ENCODE measurements at regions not wholly inside any gene's neighbourhood (a gene's known extent, or its start where the extent isn't known, plus 50 kb on each side); places are given as distances from the start of the nearest gene placed in this dataset.
"Not testable (repeated sequence)": the region's sequence is repeated elsewhere in the genome, so short reads cannot be mapped to it uniquely, and the experiment has no call there.

DNA sequence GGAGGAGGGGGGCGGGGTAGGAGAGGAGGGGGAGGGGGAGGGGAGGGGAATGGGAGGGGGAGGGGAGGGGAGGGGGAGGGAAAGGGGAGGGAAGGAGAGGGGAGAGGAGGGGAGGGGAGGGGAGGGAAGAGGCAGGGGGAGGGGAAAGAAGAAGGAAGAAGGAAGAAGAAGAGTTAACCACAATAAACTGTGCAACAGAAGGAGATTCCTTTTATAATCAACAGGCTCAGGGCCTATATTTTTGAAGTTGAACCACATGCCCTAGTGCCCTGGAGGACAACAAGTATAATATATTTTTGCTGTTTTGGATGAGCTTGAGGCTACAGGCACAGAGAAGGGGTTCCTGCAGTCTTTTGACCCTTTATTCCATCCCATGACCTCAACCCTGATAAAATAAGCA is 228.2 kb upstream of the IRF2BP2 start:
- DNase-seq: no peak

DNA sequence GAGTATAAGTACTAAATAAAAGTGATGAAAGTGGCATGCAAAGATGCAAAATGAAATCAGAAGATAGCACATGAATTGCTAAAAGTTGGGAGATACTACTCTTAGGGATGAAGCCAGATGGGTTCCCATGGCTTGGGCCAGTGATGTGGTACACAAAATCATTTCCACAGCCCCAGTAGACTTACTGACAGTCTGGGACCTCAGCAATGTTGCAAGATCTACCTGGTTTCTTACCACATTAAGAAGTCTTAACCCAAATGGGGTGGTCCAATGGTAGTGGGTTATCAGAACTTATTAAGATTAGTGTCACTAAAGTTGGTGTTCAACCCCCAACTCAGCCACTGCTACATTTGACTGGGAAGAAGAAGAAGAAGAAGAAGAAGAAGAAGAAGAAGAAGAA is 227.7 kb upstream of the IRF2BP2 start:
- DNase-seq: no peak

DNA sequence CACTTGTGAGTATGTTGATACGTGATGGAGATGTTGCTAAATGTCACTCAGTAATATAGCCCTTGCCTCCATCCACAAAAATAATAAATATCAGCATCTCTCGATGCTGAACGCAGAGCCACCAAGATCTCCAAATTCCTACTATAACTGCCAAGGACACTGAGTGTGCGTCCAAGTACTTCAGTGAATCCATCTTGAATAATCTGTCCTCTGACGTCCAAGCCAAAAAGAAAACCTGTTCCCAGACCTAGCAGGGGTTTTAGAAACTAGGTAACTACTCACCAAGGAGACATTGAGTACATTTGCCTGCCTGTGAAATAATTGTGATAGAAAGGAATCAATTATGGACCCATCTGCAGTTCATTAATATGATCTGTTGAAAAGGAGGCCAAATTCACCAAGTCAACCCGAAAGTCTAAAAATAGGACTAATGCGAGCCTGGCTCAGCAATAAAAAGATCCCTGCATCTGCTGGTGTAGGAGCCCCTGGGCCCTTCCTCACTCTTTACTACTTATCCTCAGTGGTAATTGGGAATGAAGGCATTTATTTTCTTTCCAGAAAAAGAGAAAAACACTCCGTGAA is 226.9 kb upstream of the IRF2BP2 start:
- no peak for DNase-seq

DNA sequence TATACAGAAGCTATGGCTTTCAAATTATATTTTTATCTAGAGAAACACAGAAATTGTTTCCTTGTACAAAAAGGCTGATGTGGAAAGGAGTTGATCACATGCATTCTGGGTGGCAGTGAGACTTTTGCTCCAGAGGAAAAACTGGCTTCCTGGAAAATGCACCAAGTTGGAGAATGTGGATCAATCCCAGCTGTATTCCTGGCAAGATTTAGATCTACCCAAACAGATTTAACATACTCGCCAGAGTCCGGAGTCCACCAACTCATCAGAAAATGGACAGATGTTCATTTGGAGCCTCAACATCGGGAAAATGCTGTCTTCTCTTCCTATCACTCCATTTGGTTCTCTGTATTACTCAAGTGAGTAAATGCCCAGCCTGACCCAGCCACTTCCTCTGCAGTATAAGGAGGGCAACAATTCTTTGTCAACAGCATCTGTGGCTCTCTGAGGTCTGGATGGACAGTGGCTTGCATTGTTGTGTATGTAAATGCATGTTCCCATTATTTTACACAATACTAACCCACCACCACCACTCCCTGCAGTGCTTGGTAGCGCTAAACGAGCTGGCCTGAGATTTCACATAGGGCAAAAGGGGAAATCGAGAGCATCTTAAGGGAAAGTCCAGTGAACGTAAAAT is 226.2 kb upstream of the IRF2BP2 start:
- DNase-seq: no peak

DNA sequence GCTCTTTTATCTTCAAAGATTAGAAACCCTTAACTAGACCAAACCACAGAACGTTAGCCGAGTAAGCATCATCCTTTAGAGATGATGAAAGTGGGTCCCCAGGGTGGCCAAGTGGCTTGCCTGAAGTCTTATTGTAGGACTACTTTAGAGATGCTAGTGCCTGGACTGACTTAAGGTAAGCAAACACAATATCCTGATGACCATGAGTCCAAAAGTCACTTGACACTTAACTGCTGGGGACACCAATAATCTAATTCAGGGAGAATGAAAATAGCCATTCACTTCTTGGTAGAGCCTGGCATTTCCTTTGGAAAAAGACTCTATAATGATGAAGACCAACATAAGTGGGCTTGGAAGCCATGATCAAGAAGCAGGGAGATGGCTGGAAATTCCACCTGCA is 225.3 kb upstream of the IRF2BP2 start:
- no peak for DNase-seq

DNA sequence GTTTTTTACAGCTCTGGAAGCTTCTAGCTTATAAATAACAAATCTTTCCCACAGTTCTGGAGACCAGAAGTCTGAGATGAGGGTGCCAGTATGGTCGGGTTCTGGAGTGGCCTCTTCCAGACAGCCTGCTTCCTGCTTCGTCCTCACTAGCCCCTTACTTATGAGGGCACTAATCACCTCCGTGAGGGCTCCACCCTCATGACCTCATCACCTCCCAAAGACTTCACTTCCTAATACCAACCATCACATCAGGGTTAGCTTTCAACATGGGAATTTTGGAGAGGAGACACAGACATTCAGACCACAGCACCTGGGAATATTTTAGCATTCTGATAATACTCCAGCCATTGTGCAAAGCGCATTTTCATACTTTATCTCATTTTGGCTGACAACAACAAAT is 223.7 kb upstream of the IRF2BP2 start:
- no peak for DNase-seq

DNA sequence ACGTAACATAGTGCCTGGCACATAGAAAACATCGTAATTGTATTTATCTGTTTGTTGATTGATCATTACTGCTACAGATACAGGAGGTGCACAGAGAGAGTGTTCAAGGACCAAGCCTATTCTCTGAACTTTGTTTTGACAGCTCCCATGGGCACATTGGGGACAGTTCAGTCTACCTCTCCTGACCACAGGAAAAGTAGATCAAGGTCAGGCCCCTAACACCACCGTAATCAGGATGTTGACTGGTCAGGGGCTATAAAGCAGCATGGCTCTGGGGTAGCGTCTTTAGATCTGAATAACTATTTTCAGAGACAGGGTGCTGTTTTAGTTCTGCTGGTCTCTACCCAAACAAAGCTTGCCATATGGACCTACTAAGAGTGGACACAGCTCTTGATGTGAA is 223.1 kb upstream of the IRF2BP2 start:
- no peak for DNase-seq

DNA sequence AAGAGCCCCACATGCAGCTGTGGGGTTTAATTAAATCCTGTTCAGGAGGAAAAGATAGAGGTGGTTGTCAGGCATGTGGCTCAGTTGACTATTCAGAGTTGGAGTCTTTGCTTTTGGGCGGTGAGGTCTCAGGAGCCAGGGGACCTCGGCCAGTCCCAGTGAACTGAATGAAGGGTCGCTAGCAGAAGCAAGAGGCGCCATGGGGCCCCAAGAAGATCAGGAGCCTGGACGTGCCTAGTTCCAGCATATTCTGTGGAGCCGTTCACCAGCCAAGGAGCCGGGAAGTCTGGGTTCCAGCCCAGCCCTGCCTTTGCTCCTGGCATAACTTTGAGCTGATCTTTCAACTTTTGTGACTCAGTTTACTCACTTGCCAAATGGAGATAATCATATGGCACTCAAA is 217.7 kb upstream of the IRF2BP2 start:
- no peak for DNase-seq

DNA sequence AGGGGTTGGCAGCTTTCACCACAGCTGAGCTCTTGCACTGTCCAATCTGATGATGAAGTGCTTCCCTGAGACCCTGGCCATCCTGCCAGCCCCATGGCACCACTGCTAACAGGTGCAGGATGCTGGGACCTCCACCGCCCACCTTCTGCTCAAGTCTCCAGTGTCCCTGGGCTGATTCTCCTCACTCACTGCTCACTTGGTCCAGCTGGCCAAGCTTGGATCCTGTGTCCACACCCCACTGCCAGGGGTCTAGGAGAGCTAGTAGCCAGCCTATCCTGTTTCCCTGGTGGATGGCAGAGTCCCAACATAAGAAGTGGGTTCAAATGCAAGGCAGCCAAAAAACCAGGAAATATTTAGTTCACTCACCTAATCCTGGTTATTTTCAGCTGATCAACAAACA is 217.2 kb upstream of the IRF2BP2 start:
- DNase-seq: no peak

DNA sequence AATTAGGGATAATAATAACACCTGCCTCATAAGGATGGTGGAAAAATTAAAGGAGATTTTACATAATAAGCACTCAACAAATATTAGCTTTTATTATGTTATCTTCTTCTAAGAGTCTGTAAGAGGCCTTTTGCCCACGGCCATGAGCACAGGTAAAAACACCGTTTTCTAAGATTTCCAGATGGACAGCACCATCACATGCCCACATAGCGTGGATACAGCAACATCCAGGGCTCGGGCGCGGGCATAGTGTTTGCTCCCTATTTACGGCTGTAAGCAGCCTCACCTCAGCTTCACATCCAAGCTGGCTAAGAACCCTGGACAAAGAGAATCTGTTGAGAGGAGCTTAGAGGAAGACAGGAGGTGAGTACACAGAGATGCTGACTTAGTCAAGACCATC is 216.4 kb upstream of the IRF2BP2 start:
- no peak for DNase-seq

DNA sequence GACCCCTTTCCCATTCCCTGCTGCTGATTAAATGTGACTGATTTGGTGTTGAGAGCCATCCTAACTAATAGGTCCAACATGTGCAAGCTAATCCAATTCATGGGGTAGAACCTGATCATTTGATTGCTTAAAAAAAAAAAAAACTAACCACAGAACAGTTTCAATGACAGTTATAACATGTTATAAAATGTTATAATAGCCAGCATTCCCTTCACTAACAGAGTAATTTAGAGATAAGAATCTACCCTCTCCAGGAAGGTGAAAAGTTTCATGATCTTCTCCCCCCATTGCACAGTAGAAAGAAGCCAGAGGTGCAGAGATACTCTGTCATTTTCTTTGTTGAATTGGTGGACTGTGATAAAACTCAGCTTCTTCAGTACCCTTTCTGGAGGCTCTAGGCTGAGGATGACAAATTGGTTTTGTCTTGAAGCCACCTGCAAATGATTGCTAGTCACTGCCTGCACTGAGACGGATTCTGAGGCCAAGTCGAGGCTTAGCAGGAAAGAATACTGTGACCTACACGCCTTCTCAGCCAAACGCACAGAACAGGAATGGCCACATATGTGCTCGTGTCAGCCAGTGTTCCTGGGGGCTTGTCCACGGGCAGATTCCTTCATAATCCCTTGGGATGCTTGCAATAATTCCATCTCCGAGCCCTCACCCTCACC is 215.7 kb upstream of the IRF2BP2 start:
- no peak for DNase-seq

DNA sequence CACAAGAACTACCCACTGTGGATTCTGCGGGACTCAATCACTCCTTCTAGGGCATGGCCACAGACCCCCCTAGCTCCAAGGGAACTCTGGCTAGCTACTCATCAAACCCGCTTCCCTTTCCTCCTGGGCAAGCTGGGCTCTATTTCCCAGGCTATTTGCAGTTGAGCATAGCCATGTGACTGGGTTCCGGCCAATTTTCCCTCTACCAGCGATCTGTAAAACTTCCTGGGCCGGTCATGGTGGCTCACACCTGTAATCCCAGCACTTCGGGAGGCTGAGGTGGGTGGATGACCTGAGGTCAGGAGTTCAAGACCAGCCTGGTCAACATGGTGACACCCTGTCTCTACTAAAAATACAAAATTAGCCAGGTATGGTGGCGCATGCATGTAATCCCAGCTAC is 214.9 kb upstream of the IRF2BP2 start:
- DNase-seq: not testable (repeated sequence)

DNA sequence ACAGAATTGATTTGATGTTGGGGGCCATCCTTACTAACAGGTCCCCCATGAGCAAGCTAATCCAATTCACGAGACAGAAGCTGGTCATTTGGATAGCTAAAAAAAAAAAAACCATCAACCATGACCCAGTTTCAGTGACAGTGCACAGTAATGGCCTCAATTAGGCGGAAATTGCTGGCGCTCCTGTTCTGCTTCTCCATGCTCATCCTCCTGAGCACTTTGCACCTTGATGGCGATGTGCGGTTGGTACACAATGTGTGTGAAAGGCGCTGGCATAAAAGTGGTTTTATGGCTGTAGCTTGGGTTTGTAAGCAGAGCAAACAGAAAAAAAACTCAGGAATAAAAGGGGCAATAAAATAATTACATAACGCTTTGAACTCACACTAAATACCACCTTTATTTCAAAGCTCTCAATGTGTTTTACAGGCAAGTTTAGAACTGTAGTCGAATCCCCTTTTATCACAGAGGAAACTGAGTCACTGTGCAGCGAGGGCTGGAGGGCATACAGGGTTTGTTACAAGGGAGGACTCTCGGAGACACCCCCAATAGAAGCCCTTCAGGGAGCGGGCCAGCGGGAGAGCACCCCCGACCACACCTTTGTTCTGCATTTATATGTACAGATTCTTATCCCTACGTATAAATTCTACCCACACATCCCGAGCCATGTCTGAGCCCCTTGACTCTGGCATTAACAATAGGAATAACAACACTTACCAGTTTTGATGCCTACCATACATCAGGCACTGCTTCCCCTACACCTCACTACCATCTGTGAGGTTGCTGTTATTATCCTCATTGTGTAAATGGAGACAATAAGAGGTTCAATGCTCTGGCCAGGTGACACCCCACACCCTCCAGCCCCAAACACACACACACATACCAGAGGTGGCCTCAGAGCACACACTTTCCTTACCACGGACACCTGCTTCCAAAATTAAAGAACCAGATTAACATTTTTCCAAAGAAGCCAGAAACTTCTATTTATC is 213.5 kb upstream of the IRF2BP2 start:
- DNase-seq: no peak

DNA sequence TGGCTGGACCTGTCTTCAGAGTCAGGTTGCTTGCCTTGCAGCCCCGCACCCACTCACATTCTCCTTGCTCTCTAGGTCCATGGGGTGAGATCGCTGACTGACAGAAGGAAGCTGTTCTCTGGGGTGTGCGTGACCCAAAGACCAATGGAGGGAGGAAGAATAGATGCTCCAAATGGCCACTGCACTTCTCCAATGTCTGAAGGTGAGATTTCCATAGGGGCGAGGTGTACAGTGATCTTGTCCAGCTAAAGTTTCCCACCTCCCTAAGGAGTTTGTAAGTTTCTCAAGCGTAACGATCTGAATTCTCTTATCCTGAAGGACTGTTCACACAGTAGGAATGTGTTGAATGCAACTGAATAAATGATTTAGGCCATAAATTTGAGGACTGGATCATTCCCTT is 211.9 kb upstream of the IRF2BP2 start:
- no peak for DNase-seq

DNA sequence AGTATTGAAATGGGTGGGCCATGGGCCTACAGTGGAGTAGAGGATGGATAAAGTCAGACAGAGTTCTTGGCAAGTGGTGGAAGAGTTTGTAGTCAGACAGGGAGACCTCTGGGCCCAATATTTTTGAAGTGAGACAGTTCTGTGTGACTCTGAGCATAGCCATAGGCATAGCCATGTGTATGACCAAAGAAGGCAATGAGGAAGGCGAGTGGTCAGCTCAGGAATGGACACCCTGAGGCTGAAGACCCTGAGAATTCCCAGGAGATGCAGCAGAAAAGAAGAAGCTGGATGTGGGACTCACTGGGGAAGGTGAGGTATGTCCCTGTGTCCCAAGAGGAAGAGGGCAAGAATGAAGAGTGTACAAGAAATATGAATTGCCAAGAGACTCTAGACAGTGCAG is 210.6 kb upstream of the IRF2BP2 start:
- DNase-seq: no peak

DNA sequence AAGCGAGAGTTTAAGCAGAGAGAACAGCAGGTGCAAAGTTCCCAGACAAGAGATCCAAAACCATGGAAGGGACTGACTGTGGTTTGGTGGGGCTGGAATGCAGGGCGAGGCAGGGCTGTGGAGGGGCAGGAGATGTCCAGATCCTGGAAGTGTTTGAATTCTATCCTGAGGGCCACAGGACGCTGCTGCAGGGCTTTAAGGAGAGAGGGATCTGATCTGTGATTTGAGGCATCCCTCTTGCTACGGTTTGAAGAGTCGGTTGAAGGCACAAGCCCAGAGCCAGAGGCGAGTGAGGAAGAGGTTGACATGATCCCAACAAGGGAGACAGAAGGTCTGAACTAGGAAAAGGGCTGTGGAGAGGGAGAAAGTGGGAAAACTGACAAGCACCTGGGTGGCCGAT is 209.9 kb upstream of the IRF2BP2 start:
- not testable (repeated sequence) for DNase-seq

DNA sequence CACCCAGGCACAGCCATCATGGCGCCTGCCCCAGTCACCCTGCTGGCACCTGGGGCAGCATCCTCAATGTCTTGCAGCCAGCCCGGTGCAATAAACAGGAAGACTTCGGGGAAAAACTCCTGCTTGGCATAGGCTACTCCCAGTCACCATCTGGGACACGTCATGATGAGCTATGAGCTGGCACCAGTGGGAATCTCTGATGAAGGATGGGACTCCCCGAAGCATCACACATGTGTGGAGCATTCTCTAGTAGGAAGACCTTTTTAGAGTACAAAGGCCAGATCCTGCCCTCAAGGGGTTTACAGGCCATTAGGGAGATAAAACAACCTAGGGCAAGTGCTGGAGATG is 208.0 kb upstream of the IRF2BP2 start:
- not testable (repeated sequence) for DNase-seq

DNA sequence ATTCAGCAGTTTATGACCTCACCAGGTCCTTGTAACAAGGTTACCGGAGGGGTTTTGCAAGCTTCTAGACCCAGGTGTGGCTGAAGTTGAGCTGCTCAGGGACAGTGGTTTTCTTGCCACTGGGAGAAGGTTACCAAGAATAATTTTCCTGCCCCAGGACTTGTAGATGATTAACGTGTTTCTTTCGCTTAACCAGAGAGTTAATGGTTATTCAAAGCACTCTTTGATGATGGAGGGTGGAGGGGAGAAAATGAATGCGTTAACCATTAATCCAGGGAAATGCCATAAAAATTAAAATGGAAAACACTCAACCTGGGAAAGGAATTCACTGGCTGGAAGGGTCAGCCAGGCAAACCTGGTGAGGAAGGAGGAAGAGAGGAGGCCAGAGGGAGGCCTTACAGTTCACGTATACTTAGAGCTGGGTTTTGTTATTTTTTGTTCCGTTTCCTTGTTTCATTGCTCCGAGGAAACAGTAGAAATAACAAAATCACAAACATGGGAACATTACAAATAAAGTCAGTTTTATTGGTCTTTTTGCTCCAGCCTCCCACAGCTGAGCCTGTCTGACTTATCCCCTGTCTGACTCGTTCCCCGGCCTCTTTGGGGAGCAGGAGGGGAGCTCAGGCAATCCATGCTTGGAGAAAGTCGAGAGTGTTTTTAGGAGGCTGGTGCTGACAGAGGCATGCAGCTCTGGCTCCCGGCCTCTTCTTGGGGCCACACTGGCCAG is 207.5 kb upstream of the IRF2BP2 start:
- DNase-seq: not testable (repeated sequence)

DNA sequence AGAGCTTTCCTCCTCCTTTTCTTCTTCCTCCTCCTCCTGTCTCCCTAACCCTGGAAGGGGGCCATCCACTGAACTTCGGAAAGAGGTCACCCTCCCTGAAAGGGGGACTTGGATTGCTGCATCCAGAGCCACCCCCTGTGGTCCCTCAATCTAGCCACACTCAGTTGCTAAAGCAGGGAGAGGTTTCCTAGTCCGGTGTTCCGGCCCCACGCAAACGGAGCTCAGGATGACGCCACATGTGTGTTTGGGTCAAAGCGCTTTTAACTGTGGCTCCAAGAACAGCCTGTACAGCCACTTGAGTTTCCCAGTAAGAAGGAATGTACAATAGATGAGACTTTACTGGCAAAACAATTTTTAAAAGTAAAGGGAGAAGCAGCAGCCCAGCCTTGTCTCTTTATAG is 206.9 kb upstream of the IRF2BP2 start:
- not testable (repeated sequence) for DNase-seq

DNA sequence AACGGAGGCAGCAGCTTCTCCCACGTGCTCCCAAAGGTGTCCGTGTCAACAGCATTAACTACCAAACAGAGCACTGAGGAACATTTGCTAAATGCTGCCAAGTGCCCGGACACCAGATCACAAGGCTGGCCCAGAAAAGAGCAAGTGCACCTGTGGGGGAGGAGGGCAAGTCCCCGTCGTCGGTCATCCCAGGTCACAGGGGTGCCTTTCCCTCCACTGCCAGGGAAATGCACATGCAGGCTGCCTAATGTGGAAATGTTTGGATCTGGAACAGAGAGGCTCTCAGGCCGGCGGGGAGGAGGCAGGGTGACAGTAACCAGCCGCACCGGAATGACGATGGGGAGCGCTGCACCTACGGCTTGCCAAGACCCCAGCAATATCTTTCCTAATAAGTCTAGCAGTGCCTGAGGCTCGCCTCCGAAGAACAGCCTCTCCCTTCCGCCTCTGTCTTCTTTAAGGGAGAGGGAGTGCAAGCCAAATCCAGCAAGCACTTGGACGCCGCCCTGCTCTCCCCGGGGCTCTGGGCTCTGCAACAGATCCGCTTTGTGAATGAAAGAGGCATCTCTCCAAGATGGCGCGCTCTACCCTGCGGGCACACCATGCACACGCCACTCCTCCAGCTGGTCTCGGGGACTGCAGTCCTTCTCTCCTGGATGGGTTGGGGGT is 206.3 kb upstream of the IRF2BP2 start:
- DNase-seq: not testable (repeated sequence)

DNA sequence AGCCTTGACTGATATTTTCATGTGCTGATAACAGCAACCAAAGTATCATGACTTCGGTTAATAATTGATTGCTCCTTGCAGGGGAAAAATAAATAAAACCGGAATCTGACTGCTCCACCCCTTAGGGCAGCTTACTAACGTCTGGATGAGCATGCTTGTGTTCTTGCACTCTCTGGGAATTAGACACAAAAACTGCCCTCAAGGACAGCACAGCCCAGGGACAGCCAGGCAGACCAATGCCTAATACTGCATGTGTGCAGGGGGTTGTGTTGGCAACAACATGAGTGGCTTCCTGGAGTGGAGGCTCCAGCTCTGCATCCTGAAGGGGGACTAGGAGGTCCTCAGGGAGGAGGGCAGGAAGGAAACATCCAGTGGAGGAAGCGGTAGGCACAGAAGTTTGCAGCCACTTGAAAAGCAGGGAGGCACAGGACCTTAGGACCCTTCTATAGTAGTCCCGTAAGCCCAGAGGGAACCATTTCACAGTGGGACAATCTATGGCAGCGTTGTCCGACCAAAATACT is 205.4 kb upstream of the IRF2BP2 start:
- not testable (repeated sequence) for DNase-seq

DNA sequence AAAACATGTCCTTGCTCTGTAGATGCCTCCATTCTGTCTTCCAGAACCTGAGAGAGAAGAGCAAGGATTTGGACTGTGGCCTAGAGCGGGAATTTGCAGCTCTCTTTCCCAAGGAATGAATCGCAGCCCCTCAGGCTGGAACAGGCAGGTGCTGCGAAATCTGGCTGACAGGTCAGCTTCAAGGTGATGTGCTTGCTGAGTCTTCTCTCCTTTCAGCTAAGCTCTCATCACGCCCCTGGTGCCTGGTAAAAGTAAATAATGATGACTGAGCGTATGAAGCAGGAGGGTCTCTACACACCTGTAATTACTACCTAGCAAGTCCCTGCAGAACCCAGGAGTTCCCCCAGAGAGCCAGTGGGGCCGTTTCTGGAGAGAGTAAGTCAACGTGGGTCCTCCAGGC is 204.3 kb upstream of the IRF2BP2 start:
- DNase-seq: not testable (repeated sequence)

All from NCI-H1417 treated with DMSO at 0.1 percent for 48 hours (cell line).